Thoracic aorta (tissue), 2 donors: ENCODE measurements at regions not wholly inside any gene's neighbourhood (a gene's known extent, or its start where the extent isn't known, plus 50 kb on each side); places are given as distances from the start of the nearest gene placed in this dataset.

Source experiments
- ATAC-seq: fragments of 150-250 bp; one replicate; pipeline ENCODE4 v1.8.0; 2017; ENCODE audit warnings: low read depth; ENCODE audit not compliant: insufficient number of reproducible peaks, low FRiP score
- DNase-seq: peaks from one replicate; pipeline ENCODE4 v3.0.0-alpha.2; 2020; ENCODE audit warnings: low spot score
- H3K27ac ChIP-seq, 2 donors: fragments of 200-600 bp; sonication (generic); 1 replicate in 1 of 2; 2 replicates in 1 of 2; pipeline ENCODE4 v1.5.1; 2016; ENCODE audit warnings: mild to moderate bottlenecking in 2 of 2, moderate library complexity in 2 of 2
- H3K27me3 ChIP-seq: fragments of 200-600 bp; sonication (generic); replicated peaks from 2 replicates; pipeline ENCODE4 v1.6.0; 2016; ENCODE audit warnings: mild to moderate bottlenecking; ENCODE audit not compliant: insufficient read depth
- H3K36me3 ChIP-seq: fragments of 200-600 bp; sonication (generic); one replicate; pipeline ENCODE4 v1.5.1; 2016
- H3K4me1 ChIP-seq, 2 donors: fragments of 200-600 bp; sonication (generic); 1 replicate in 1 of 2; 2 replicates in 1 of 2; pipeline versions ENCODE4 v1.5.1 to v1.6.0; 2016; ENCODE audit warnings: low read depth in 2 of 2, mild to moderate bottlenecking in 1 of 2; ENCODE audit not compliant: control insufficient read depth in 1 of 2
- H3K4me3 ChIP-seq: fragments of 200-600 bp; sonication (generic); 2 replicates; pipeline ENCODE4 v1.5.1; 2016; ENCODE audit warnings: mild to moderate bottlenecking
- H3K9me3 ChIP-seq: fragments of 200-600 bp; sonication (generic); 2 replicates; pipeline ENCODE4 v1.5.1; 2016
- TF ChIP-seq, protein P1 (sequence below): fragments of 200-600 bp; sonication (generic); IDR thresholded peaks from one replicate; pipeline ENCODE4 v1.5.1; 2019; ENCODE audit warnings: antibody characterized with exemption

DNA sequence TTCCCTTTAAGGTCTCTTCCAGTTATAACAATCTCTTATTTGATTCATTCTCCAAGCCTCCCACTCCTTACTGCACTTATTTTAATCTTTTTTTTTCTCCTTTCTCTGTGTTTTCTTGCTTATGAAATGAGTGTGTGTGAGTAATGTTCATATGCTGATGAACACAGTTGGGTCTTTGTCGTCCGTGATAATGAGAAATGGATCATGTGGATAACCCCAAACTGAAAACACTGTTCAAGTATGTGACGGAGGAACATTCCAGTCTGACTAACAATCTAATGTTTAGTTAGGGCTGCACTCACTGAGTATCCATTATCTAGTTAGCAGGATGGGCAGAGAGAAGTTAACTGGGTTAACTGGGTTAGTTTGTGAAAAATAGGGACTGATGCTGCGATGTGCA is 253.1 kb upstream of the DUSP10 start:
- TF ChIP-seq, protein P1, sequence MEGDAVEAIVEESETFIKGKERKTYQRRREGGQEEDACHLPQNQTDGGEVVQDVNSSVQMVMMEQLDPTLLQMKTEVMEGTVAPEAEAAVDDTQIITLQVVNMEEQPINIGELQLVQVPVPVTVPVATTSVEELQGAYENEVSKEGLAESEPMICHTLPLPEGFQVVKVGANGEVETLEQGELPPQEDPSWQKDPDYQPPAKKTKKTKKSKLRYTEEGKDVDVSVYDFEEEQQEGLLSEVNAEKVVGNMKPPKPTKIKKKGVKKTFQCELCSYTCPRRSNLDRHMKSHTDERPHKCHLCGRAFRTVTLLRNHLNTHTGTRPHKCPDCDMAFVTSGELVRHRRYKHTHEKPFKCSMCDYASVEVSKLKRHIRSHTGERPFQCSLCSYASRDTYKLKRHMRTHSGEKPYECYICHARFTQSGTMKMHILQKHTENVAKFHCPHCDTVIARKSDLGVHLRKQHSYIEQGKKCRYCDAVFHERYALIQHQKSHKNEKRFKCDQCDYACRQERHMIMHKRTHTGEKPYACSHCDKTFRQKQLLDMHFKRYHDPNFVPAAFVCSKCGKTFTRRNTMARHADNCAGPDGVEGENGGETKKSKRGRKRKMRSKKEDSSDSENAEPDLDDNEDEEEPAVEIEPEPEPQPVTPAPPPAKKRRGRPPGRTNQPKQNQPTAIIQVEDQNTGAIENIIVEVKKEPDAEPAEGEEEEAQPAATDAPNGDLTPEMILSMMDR: no peak
- peaks cover 12 to 24% of the 10 kb centered on the region in 2 donors for H3K4me1 ChIP-seq
- no peak for ATAC-seq

DNA sequence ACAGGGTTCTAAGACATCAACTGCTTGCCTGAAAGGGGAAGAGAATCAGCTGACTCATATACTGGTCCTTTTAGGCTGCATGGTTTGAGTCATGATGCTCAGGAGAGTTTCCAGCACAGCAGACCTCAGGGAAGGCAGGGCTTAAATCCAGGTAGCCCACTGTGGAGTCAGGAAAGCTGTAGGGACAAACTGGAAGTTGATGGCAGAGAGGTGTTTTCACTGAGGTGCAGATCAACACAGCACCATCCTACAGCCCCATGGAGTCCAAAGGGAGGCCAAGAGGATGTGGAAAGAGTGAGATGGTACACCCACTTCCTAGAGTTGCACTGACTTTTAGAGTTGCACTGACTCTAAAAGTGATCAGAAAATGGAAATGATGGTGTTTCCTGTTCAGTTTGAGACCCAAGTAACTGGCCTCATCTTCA is 252.4 kb upstream of the DUSP10 start:
- TF ChIP-seq, protein P1: no peak
- no peaks in the 10 kb centered on the region for H3K9me3 ChIP-seq
- no peaks in the 10 kb centered on the region for H3K36me3 ChIP-seq
- no peaks in the 10 kb centered on the region for H3K27me3 ChIP-seq
- peaks cover 12 to 24% of the 10 kb centered on the region in 2 donors for H3K4me1 ChIP-seq
- no peak overlapping the region for H3K27ac ChIP-seq
- no peak overlapping the region for H3K4me3 ChIP-seq
- no peak for DNase-seq
- ATAC-seq: no peak

More for the DNA sequence above, 253.1 kb upstream of the DUSP10 start:
- Histone ChIP-seq H3K9me3 (no peaks in the 10 kb centered on the region), H3K27ac (peak overlapping the region in 1 of 2 donors; percentile 10), H3K4me3 (no peak overlapping the region), H3K27me3 (no peaks in the 10 kb centered on the region), H3K36me3 (no peaks in the 10 kb centered on the region)
- no peak for DNase-seq

DNA sequence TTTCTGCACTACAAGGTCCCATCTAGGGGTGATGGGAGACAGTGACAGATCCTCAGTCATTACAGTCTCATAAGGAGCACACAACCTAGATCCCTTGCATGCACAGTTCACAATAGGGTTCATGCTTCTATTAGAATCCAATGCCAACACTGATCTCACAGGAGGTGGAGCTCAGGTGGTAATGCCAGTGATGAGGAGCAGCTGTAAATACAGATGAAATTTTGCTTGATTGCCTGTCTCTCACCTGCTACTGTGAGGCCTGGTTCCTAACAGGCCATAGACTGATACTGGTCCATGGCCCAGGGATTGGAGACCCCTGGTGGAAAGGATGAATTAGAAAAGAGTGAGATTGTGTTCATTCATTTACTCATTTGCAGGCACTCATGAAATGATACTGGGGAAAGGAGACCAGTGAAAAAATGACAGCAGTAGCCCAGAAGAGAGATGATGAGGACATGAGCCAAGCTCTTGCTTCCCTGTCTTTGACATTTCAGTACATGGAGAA is 251.6 kb upstream of the DUSP10 start:
- H3K4me1 ChIP-seq: peaks cover 12 to 24% of the 10 kb centered on the region in 2 donors
- DNase-seq (no peak), ATAC-seq (no peak)
- no peaks in the 10 kb centered on the region for H3K36me3 ChIP-seq
- H3K27ac ChIP-seq: no peak overlapping the region
- H3K27me3 ChIP-seq: no peaks in the 10 kb centered on the region
- TF ChIP-seq, protein P1: no peak
- no peaks in the 10 kb centered on the region for H3K9me3 ChIP-seq
- H3K4me3 ChIP-seq: no peak overlapping the region

DNA sequence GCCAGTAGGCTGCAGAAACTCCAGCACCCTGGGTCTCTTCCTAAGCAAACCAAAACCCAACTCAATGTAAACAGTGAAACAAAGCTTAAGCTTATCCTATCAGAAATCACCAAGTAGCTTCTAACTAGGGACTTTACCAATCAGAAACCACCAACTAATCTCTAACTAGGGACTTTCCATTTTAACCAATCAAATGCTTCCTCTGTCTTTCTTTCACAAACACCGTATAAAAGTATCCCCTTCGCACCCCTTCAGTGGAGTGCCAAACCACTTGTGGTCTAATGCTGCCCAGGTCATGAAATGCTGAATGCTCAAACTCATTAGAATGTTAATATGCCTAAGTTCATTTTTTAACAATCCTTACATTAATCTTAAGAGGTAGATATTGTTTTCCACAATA is 250.5 kb upstream of the DUSP10 start:
- H3K36me3 ChIP-seq: no peaks in the 10 kb centered on the region
- TF ChIP-seq, protein P1: no peak
- ATAC-seq (no peak), DNase-seq (no peak)
- H3K27ac ChIP-seq: peak overlapping the region in 1 of 2 donors; percentile 67
- H3K27me3 ChIP-seq: no peaks in the 10 kb centered on the region
- H3K4me1 ChIP-seq: peaks cover 12 to 21% of the 10 kb centered on the region in 2 donors
- no peaks in the 10 kb centered on the region for H3K9me3 ChIP-seq
- H3K4me3 ChIP-seq: no peak overlapping the region

DNA sequence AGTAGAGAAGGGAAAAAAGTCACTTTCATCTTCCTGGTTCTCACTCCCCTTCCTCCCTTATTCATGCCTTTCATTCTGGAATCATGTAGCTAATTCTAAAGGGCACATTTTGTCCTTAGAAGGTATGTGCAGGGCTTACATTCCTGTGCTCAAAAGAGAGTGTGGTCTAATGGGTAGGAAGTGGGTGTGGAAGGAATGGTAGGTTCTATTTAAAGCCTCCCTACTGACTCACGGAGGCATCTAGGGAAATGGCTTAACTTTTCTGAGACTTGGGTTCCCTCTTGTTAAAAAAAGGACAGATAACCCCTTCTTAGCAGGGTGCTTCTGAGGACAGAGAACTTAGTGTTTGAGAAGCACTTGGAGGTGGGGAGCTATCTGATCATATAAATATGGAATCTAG is 249.3 kb upstream of the DUSP10 start:
- Histone ChIP-seq H3K27ac (peak overlapping the region; percentile 16 to 67), H3K9me3 (no peaks in the 10 kb centered on the region), H3K36me3 (no peaks in the 10 kb centered on the region), H3K4me1 (peaks cover 12 to 20% of the 10 kb centered on the region in 2 donors), H3K27me3 (no peaks in the 10 kb centered on the region), H3K4me3 (no peak overlapping the region)
- ATAC-seq (peak; percentile 29), DNase-seq (no peak)
- TF ChIP-seq, protein P1: no peak
